Activated T-cell treated with anti-CD3 and anti-CD28 coated beads, Interleukin-2, amount 50 U/mL, for 1 hour (primary cell): ENCODE measurements at regions not wholly inside any gene's neighbourhood (a gene's known extent, or its start where the extent isn't known, plus 50 kb on each side); places are given as distances from the start of the nearest gene placed in this dataset.

Experiments used
- DNase-seq: peaks from one replicate; pipeline ENCODE4 v3.0.0-alpha.2; 2020

DNA sequence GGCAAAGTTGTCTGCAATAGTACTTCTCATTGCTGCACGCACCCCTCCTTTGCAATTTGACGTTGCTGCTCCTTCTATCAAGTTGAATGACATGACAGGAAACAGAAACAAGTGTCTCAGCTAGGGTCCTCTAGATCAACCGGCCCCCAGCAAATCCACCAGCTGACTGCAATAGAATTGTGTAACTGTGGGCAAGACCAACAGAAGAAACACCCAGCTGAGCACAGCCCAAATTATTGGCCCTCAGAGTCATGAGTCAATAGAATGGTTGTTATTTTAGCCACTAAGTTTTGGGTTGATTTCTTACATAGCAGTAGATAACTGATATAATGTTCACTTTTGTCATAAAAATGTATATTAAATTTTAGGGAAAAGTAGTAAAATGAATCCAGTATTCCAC, 202.7 kb downstream of the MAFB start:
- DNase-seq, result no peak

DNA sequence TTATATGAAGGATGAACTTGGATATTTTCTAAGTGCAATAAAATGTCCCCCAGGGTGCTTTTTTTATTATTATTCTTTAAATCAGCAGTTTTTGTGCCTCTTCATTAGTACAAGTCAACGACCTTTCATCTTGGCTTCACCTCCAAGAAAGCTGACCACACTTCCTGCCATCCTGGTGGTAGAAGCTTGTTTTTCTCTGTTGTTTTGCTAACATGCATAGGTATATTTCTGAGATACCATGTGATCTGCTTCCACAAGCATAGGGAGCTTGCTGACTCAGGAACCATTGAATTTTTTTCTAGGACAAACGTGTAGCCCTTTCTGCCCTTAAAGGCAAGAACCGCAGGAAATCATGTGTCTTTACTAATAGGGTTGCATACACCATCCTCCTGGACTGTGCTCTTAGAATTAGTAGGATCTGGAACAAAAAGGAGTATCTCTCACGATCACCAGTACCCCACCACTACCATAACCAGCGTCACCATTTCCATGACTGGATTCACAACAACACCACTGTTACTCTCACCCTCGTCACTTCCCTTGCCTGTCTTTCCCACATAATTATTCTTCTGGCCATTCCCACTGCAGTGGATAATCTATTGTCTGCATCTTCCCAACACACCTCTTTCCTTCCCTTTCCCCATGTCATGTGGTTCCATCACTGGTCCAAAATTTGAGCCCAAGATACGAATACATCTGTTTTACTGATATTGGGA, 207.1 kb downstream of the MAFB start:
- DNase-seq, result no peak

DNA sequence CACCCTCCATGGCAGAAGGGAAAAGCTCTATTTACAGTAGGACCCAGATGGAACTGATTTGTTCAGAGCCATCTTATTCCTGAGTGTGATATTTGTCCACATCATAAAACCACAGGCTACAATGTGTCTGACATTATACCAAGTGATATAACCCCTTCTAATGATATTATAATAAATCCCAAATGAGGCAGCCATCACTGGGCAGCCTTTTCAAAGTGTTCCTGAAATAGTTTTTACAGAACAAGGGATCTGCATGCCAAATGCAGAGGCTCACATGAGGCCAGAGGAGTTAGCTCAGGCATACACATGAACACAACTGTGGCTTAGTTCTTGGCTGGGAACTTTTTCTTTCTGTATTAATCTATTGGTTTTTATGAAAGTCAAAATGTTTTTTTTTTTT, 207.7 kb downstream of the MAFB start:
- no peak for DNase-seq

DNA sequence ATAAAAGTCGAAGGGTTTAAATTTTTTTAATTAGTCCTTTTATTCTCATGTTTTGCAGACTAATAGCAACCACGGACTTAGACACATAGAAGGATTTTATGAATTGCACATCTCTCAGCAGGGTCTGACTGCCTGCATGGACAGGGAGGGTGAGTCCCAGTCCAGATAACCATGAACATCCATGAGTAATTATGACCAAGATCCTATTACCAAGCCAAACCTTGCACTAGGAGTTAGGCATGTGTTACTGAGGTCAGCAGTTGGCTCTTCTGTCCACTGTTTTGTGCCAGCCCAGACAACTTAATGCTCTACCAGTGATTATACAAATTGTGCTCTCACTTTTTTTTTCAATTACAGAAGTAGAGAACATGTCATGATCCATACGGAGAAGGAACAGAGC, 211.2 kb downstream of the MAFB start:
- no peak for DNase-seq

DNA sequence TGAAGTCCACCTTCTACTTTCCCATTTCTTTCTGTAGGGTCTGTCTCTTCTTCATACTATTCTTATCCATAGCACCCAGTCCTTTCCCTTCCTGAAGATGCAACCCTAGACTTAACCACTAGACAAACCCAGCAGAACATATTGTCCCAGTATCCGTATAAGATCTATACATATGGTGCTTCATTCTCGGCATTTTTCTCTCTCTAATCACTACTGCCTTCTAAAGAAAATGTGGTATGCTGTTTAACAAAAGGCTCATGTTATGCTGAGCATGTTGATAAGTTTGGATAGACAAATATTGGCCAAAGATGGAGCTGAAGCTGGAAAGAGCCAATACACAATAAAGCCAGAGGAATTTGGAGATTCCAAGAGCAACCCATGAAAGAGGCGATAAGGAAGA, 212.6 kb downstream of the MAFB start:
- DNase-seq, result no peak

DNA sequence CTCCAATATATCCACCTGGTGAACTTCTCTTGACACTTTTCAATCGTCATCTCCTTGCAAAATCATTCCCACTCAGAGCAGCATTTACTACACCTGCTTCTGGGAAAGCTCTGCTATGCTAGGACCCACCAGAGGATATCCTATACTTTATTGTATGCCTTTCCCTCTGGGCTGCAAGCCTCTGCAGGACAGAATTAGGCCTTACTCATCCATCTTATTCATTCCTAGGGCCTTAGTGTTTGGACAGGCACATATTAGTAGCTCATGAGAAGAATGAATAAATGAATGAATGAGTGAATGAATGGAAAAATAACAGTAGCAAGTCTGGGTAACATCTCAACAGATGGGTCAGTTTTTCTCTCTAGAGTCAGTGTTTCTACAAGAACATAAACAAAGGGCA, 216.1 kb downstream of the MAFB start:
- no peak for DNase-seq

DNA sequence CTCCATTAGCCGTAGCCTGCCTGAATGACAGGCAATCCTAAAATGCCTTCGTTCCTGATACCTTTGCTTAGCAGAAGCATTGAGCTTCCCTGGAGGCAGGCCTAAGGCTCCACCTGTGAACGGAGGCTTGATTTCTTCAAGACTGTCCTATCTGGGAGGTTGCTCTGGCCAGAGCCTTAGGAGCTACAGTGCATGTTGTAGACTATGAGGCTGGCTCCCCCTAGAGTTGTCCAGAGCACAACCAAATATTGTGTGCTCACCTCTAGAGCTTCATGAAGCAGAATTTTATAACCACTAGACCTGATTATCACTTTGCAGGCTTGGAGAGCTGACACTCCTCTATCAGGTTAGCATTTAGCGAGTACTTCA, 217.8 kb downstream of the MAFB start:
- no peak for DNase-seq

DNA sequence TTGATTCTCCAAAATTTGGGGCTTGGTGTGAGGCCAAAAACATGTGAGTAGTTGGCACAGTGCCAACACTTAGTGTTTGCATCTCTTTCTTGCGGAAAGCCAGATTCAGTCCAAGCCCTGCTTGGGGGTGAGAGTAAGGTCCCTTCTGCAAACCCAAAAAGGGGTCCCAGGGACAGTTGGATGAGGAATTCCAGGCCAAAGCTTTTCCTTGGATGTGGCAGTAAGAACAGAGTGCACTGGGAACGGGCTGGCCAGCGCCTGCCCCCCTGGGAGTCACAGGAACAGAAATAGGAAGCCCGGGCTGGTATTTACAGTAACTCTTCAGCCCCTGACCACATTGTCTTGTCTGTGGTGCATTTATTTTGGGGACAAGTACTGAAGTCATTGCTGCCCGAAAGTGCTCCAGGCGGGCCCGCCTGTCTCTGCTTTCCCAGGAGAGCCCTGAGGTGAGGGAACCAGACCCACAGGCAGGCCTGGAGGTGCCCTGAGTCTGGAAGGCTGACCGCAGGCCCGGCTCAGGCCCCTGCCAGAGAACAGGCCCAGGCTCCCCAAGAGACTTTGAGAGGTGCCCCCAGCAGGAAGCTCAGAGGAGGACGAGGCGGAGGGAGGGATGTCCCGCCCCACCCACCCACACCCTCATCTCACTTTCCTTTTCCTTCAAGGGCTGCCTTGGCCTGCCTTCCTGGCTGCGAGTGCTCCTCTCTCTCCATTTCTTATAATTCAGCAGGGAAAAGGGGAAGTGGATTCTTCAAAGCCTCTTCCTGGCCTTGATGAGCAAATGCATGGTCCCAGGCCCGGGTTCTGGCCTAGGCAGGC, 218.4 kb downstream of the MAFB start:
- DNase-seq, result no peak

DNA sequence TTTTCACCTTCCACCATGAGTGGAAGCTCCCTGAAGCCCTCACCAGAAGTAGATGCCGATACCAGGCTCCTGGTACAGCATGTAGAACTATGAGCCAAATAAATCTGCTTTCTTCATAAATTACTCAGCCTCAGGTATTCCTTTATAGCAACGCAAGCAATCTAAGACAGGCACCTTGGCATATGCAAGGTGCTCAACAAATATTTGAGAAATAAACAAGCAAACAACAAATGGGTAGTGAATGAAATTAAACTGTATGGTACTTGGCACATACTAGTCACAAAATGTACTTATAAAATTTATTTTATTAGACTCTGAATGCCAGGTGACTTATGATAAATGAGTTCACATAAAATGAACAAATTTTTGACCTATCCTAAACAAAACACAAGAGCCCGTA, 220.3 kb downstream of the MAFB start:
- no peak for DNase-seq

DNA sequence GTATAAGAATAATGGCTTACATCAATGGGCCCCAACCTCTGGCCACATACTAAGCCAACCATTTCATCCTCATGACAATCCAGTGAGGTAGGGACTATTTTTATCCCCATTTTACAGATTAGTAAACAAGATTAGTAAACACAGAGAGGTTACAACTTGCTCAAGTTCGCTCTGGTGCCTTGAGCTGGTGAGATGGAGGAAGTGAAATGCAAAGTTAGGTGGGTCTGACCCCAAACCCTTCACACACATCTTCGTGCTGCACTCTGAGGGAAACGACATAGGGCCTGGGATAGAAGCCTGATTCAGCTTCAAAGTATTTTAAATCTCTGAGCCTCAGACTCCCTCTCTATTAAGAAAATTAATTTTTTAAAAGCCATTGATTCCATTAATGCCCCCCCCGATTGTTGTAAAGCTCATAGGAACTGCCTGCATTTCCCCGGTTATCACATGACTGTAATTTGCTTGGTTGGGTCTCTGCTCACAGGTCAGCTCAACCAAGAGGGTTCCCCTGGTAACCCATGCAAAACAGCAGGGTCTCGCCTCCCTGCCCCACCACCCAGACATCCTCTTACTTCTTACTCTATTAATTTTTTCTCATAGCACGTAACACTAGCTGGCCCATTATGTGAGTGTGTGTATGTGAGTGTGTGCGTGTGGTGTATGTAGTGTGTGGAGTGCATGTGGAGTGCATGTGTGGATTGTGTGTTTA, 221.2 kb downstream of the MAFB start:
- no peak for DNase-seq

DNA sequence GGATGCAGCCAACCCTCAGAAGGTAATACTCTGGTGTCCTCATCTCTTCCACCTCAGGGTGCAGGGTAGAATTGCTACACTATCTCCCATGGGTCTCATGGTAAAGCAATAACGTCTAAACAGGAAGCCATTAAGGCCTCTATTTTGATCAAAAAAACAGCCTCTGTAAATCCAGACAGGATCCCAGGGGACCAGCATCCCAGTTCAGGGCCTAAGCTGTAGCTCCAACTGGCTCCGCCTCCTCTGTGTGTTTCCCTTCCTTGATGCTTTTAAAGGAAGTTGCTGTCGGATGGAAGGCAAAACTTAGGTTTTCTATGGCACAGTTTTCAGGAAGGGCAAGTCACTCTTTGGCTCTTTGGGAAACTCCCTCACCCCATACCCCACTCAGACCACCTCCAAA, 222.0 kb downstream of the MAFB start:
- no peak for DNase-seq

DNA sequence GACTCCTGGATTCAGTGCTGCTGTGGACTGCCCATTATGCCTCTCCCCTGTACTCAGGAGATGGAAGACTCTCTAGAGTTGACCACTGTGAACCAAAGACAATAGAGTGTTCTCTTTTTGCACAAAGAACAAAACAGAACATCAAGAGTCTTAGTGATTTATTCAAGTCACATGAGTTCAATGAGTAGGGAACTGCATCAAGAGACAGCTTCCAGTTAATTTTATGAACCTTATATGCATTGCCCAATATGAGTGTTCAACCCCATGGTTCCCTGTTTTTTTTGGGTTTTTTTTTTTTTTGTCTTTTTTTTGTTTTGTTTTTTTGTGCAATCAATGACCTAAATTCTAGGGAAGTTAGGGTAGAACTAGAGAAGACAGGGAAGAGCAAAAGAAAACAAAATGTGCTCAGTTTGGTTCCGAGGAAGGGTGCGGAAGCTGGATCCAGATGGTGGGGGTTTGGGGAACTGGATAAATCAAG, 224.3 kb downstream of the MAFB start:
- DNase-seq, result no peak

DNA sequence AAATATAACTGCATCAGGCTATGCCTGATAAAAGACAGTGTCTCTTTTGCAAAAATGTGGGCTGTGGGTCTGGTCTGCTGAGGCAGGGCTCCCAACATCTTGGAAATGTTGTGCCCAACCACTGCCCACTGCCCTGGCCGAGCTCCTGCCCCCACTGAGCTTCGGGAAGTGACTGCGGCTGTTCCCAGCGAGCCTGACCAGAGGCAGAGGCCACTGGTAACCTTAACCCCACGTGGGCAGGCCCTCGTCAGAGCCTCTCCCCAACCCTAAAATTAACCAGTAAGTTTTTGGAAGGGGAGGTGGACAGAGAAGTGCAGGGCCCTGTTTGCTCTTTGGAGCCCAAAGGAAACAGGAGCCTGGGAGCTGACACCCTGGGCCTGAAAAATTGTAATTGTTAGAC, 225.9 kb downstream of the MAFB start:
- no peak for DNase-seq

DNA sequence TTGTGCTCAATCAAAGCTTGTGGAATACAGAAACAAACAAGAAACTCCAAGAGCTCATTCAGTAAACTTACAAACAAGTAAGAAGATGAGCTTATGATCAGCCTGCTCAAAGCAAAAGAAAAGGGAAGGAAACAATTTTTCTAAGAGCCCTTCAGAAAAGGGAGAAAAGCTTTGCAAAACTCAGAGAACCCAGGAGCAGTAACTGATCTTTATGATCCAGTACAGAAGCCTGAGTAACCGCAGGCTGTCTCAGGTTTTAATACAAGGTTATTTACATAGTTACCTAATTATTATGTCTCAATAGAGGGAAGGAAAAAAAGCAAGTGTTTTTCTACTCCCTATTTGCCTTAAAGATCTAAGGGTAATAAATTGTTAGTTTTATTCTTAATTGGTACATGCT, 226.5 kb downstream of the MAFB start:
- no peak for DNase-seq

DNA sequence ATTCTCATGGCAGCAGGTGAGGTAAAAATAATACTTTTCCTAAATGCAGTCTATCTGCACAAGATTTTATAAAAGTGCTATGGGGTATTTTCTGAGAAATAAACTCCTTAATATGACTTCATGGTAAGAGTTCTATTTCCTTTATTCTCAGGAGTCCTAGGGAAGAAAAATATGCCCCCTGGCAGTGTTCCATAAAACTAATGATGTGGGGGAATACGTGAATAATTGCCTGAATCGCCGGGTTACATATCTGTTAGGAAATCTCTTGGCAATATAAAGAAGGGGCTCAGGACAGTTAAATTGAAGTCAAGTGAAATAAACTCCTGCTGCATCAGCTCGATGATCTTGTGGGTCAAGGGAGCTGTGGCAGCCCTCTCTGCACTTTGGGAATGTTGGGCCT, 229.7 kb downstream of the MAFB start:
- no peak for DNase-seq

DNA sequence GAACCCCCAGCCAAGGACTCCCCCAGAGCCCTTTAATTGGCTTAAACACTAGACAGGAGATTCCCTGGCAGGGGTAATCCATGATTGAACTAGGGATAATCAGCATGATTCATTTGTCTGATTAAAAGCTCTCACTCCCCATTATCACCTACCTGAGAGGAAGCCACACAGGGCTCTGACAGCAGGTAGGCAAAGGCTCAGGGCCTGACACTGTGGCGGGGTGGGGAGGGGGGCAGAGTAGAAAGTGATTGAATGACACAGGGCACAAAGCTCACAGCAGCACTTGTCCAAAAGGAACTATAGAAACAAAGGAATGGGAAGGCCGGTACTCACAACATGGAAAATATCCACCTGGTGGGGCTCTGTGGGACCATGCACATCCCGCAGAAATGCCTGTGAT, 231.6 kb downstream of the MAFB start:
- DNase-seq, result no peak

DNA sequence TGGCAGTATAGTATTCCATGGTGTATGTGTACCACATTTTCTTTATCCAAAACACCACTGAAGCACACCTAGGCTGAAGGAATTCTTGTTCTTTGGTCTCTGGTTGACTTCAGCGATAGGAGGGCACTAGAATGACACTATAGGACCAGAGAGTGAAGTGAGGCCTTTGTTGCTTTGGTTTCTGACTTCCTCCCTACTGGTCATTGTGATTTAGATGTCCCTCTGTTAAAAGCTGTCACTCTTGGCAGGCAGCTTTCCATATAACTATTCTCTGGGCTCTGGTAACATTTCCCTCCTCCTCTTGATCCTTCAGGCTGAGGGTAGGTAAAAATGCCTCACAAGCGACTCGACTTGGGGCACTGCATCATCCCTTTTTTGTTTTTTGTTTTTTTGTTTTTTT, 236.3 kb downstream of the MAFB start:
- no peak for DNase-seq

DNA sequence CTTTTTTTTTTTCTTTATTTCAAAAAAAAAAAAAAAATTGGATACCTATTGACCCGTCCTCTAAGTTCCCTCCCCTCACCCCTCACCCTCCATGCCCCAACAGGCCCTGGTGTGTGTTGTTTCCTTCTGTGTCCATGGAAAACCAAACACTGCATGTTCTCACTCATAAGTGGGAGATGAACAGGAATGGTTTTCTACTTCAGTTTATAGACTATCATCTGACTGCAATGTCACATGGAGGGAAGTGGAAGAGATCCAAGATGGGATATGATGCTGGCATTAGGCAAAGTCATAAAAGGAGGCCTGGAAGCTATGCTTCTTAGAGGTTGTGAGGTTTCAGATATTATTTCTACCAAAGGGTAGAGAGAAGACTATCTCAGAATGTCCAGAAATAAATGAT, 237.5 kb downstream of the MAFB start:
- no peak for DNase-seq

DNA sequence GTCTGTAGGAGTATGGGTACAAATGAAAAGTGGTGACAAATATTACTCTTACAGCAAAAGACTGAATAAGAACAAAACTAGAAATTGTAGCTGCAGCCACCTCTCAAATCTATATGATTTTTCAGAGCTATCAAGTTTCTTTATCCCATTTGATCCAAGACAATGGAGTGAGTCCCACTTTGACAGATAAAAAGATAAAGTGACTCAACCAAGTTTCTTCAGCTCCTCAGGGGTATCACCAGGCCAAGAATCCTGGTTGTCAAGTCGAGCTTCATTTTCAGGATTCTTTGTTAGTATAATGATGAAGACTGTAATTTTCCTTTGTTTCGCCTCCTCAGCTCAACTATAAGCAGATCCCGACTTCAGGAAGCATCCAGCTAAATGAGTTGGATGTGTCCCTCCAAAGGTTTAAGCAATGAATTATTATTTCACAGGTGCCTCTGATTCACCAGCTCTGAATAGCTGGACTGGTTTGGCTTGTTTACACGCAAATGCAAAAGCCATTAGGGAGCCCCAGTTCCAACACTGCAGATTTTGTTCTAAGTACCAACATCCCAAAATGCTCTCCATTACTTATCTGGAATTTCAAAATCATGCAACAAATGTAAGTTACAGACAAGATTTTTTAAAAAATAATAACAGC, 238.9 kb downstream of the MAFB start:
- no peak for DNase-seq

DNA sequence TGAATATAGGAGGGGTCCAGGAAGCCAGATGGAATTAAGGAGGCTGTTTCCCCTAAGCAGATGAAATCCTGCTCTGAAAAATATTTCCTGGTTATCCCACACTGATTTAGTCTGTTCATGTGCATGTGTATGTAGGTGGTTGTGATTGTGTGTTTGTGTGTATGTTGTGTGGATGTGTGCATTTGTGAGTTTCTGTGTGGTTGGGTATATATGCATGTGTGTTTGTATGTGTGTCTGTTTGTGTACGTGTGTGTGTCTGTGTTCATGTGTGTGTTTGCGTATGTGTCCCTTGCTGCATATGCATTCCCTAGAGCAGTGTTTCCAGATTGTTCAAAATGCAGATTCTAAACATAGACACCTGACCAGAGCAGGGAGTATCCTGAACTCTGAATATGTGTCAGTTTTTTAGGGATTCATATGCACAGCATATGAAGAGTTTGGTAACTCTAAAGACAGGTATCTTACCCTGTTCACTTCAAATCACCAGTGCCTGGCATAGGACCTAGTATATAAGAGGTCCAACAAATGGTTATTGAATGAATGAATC, 239.8 kb downstream of the MAFB start:
- no peak for DNase-seq

DNA sequence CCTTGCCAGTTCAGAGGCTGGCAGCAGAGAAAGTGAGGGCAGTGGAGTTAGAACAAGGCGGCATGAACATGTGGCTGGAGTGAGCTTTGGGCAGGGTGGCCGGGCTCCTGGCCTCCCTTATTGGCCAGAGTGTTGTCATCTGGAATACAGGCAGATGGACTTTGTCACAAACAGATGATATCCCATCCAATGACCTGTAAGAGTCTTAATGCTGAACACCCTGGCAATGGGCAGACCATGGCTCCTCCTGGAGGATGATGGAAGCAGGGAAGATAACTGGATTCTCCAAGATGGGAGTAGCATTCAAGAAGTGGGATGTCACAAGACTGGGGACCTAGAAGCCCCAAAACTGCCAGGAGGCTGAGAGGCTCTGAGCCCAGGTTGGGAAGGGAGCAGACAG, 242.1 kb downstream of the MAFB start:
- DNase-seq, result no peak

DNA sequence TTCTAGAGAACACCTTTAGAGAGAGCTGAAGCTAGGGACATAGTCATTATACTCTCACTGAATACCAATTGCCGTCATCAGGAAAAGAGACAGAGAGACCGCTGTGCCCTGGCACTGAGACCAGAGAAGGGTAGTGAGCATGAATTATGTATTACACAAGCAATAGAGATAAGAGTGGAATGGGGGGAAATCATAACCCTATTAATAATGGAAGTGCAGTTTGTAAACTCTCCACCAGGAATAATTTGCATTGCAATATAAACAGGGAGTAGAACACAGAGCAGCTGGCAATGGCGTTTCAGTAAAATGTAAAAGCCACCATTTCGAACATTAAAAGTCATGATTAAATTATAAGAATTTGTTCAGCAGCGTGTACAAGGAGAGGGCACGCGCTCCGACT, 244.5 kb downstream of the MAFB start:
- DNase-seq, result no peak

DNA sequence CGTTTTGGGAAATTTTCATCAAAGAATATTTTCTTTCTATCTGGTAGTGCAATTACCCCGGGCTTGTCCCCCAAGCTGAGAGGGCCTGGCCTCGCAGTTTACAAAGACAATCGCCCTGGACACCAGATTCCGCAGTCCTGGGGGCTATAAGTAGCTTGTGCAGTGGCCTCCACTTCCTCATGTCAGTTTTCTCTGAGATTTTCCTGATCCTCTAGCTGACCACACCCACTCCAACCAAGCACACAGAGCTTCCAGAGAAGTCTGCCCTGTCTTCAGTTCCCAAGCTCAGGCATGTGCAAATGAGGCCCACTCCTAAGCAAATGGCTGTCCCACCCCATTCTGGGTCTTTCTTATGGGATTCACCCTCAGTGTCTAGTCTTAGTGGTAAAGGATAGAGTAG, 245.3 kb downstream of the MAFB start:
- no peak for DNase-seq
